HG03066 (cell line): ENCODE measurements at regions not wholly inside any gene's neighbourhood (a gene's known extent, or its start where the extent isn't known, plus 50 kb on each side); places are given as distances from the start of the nearest gene placed in this dataset.
"Not testable (repeated sequence)": the region's sequence is repeated elsewhere in the genome, so short reads cannot be mapped to it uniquely, and the experiment has no call there.

Source experiments
- ATAC-seq: cut with Tn5 transposase; IDR thresholded peaks from one replicate; pipeline ENCODE4 v1.9.1; 2021; ENCODE audit warnings: low read depth; ENCODE audit not compliant: unreplicated experiment

- no peak for ATAC-seq
Measured at GRCh38 chr5:135102716-135103574, 68.9 kb upstream of the PITX1 start.

DNA sequence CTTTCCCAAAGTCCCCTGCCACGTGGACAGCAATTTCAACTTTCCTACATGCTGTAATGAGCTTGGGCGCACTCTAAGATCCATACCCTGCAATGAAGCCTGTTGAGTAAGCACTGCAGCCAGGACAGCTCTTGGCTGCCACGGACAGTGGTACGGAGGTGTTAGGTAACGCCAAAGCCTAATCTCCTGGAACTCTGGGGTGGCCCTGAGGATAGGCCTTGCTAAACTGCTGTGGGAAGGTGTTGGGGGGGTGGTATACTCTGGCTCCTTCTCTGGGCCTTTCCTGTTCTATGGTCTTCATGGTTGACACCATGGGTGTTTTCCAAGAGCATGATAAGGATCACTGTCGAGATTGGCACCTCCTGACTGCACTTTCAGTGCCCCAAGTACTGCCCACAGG lies 66.4 kb upstream of the PITX1 start:
- ATAC-seq, result no peak

GRCh38 chr5:135100011-135100410 lies 66.0 kb upstream of the PITX1 start:
- ATAC-seq, result no peak

DNA sequence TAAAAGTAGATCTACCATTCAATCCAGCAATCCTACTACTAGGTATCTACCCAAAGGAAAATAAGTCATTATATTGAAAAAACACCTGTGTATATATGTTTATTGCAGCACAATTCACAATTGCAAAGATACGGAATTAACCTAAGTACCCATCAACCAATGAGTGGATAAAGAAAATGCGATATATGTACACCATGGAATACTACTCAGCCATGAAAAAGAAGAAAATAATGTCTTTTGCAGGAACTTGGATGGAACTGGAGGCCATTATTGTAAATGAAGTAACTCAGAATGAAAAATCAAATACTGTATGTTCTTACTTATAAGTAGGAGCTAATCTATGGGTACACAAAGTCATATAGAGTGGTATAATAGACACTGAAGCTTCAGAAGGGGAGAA lies 63.4 kb upstream of the PITX1 start:
- no peak for ATAC-seq

- no peak for ATAC-seq
Measured at GRCh38 chr5:135095871-135096270, 61.8 kb upstream of the PITX1 start.

DNA sequence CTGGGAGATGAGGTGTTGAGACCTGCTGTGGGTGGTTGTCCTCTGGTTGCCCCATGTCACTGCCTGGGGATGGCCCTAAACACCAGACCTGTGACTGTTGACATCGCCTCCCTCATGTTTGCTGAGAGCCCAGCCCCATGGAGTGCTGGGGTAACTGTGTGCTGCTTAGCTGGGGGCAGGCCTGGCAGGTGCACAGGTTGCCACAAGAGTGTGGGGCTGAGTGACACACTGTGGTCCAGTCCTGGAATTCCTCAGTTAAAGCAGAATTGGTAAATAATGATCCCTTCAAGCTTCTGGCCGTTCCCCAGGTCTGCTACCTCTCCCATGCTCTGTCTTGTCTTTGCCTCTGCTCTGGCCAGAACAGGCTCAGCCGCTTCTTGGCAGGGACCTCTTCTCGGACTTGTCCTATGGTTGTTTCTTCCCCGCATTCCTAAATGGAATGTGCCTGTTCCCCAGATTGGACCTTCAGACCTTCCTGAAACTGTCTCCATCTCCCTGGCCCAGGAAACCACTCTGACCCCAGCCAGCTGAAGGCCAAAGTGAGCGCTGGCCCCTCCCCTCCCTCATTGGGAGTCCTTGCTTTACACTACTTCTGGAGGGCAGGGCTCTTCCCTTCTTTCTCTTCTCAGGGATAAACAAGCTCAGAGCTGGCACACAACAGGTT lies 61.2 kb upstream of the PITX1 start:
- no peak for ATAC-seq

GRCh38 chr5:135094339-135095051 lies 60.5 kb upstream of the PITX1 start:
- no peak for ATAC-seq

GRCh38 chr5:135093483-135093882 lies 59.5 kb upstream of the PITX1 start:
- not testable (repeated sequence) for ATAC-seq

DNA sequence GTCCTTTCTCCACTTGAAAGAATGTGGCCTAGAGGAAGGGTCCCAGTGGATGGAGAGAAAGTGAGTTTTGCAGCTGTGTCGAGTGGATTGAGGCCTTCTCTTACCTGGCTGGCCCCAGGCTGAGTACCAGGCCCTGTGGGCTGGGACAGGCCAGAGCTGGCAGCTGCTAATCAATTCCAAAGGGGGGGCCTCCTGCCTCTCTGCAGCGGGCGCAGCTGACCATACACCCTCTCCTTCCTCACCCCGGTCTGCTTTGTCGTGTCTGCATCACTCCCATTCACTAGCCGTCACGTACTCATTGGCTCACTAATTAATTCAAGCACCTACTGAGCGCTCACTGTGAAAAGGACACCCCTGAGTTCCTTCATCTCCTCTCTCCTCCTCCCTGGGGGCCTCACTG lies 58.4 kb upstream of the PITX1 start:
- ATAC-seq, result no peak

GRCh38 chr5:135091286-135091685 lies 57.3 kb upstream of the PITX1 start:
- ATAC-seq, result no peak

- no peak for ATAC-seq
Measured at GRCh38 chr5:135089912-135090311, 55.9 kb upstream of the PITX1 start.

DNA sequence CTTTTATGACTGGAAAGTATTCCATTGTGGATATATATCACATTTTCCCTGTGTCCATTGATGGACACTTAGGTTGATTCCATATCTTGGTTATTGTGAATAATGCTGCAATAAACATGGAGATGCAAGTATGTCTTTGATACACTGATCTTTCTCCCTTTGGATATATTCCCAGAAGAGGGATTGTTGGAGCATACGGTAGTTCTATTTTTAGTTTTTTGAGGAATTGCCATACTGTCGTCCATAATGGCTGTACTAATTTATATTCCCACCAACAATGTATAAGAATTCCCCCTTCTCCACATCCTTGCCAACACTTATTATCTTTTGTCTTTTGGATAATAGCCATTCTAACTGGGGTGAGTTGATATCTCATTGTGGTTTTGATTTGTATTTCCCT lies 54.9 kb upstream of the PITX1 start:
- no peak for ATAC-seq

DNA sequence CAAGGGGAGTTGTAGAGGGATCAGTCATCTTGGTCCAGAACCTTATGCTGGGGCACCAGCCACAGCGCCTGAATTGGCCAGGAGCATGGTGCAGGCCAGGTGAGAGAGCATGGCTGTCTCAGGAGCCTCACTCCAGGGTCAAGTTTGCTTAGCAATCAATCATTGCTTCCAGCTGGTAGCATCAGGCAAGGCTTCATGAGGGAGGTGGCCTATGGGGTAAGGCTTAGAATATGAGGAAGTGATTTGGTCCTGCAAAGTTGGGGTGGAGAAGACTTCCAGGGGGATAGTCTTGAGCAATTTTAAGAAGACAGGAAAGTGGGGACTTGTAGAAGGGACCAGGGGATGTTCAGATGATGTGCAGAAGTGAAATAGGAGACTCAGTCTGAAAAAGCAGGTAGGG lies 53.9 kb upstream of the PITX1 start:
- ATAC-seq, result no peak

DNA sequence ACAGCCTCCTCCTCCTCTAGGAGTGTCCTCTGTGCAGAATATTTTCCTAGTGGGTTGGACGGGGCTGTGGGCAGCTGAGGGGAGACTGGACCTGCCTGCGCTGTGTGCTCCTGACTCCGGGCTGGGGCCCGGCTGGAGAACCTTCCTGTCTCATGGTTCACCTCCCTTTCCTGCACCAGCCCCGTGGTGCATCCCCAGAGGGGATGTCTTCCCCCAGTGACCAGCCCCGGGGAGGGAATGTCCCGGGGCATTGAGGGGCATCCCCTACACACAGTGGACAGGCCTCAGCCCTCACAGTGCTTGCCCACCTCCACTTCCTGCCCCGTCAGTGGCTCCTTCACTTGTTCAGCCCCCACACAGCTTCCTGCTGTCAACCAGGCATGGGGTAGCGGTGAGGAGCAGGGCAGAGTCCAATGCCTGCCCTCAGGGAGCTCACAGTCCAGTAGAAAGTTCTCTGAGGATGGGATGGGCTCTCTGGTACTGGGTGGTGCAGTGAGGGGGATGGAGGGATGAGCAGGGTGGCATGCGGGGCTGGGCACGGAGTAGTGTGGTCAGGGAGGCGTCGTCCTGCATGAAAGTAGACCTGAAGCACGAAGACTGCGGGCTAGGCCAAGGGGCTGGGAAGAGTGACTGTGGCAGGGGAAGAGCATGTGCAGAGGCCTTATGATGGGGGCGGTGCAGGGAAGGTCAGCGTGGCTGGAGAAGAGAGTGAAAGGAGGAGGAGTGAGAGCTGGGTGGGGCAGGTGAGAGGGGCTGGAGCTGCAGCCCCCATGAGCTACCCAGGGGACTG lies 52.1 kb upstream of the PITX1 start:
- no peak for ATAC-seq

DNA sequence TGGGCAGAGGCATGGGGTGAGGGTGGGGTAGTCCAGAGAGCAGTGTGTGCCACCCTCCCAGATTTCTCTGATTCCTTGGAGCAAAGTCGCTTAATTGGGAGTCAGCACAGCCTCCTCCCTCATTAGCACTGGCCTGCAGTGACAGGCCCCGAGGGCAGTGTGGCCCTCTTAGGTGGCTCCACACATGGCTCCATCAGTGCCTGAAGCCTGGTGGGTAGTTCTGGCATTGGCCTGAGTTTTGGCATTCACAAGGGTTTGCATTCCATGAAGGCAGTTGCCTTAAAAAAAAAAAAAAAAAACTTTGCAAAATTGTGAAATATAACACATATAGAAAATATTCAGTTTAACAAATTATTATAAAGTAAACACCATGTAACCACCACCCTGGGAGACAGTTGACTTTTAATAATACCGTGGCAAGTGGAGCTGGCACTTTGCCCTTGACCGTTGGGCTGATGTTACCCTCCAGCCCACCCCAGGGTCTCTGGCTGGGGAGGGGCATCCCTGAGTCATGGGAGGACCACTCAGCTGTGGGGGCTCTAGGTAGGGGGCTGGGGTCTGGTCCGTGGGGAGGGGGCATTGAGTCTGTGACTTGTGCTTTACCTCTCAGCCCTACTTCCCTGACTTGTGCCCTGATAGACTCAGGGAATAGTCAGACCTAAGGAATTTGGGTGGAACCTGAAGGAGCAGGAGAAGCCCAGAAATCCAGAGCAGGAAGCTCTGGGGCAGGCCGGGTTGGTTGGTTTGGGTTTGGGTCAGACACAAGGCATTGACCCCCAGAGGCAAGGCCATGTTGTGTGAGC lies 51.3 kb upstream of the PITX1 start:
- ATAC-seq, result no peak
